AG04450 (cell line): ENCODE measurements at regions not wholly inside any gene's neighbourhood (a gene's known extent, or its start where the extent isn't known, plus 50 kb on each side); places are given as distances from the start of the nearest gene placed in this dataset.

Experiments used
- CTCF ChIA-PET: fragments of 300-600, 350-600 bp; formaldehyde crosslinking; extraction: SDS; loops from one replicate; lab custom pipeline; 2022; ENCODE audit warnings: antibody characterized with exemption, inconsistent platforms; lab: Charles Lee
- POLR2A ChIA-PET: fragments of 350-600 bp; formaldehyde crosslinking; extraction: SDS; loops from one replicate; lab custom pipeline; 2021; ENCODE audit warnings: antibody characterized with exemption, inconsistent platforms; lab: Yijun Ruan, JAX
- DNase-seq: peaks from one replicate; pipeline ENCODE4 v3.0.0-alpha.2; 2011; ENCODE audit warnings: low read depth, low spot score
- H3K27ac ChIP-seq: one replicate; pipeline ENCODE4 v1.5.1; 2012; ENCODE audit warnings: low read depth, low read length, control low read depth
- H3K27me3 ChIP-seq: one replicate; pipeline ENCODE4 v1.6.0; 2012; ENCODE audit warnings: low read length; ENCODE audit not compliant: control insufficient read depth, insufficient read depth
- H3K4me3 ChIP-seq: 2 replicates; pipeline ENCODE4 v1.5.1; 2011; ENCODE audit warnings: mild to moderate bottlenecking, low read depth, low read length, control low read depth
- H3K9me3 ChIP-seq: 2 replicates; pipeline ENCODE4 v1.5.1; 2012; ENCODE audit warnings: low read length; ENCODE audit not compliant: control insufficient read depth, insufficient read depth
- CTCF ChIP-seq: IDR thresholded peaks from 2 replicates; pipeline ENCODE4 v1.5.1; 2011; ENCODE audit warnings: low read depth, low read length, control low read depth, inconsistent platforms

GRCh38 chr1:117798550-117798949, 130.9 kb downstream of the GDAP2 start:
- CTCF ChIA-PET, result no interaction called here
- POLR2A ChIA-PET, result no interaction called here
- DNase-seq, result no peak

GRCh38 chr1:117802531-117803257, 126.7 kb downstream of the GDAP2 start:
- no peaks in the 10 kb centered on the region for H3K27me3 ChIP-seq
- ChIA-PET CTCF (interaction anchor here (0.6 to 1.4 kb wide), 5 partner anchors 44 to 290 kb away, joined by 3 read pairs; no protein-coding TSS in a partner anchor), POLR2A (no interaction called here)
- no peak for DNase-seq
- no peak for TF ChIP-seq CTCF
- H3K4me3 ChIP-seq, result no peak overlapping the region
- H3K9me3 ChIP-seq, result no peaks in the 10 kb centered on the region
- no peak overlapping the region for H3K27ac ChIP-seq

More at GRCh38 chr1:117798550-117798949, 130.9 kb downstream of the GDAP2 start:
- H3K4me3 ChIP-seq, result no peak overlapping the region
- no peaks in the 10 kb centered on the region for H3K9me3 ChIP-seq
- no peak overlapping the region for H3K27ac ChIP-seq
- TF ChIP-seq CTCF, result no peak
- H3K27me3 ChIP-seq, result no peaks in the 10 kb centered on the region

GRCh38 chr1:117803318-117803717, 126.1 kb downstream of the GDAP2 start:
- Histone ChIP-seq H3K27ac (no peak overlapping the region), H3K4me3 (no peak overlapping the region), H3K27me3 (no peaks in the 10 kb centered on the region), H3K9me3 (no peaks in the 10 kb centered on the region)
- DNase-seq, result no peak
- TF ChIP-seq CTCF, result no peak
- ChIA-PET CTCF (interaction anchor here (0.7 to 1.4 kb wide), 5 partner anchors 45 to 351 kb away, joined by 3 read pairs; no protein-coding TSS in a partner anchor), POLR2A (no interaction called here)

GRCh38 chr1:117809764-117810163, 119.7 kb downstream of the GDAP2 start:
- Histone ChIP-seq H3K27me3 (no peaks in the 10 kb centered on the region), H3K4me3 (no peak overlapping the region), H3K27ac (no peak overlapping the region), H3K9me3 (no peaks in the 10 kb centered on the region)
- CTCF ChIA-PET, result interaction anchor here (0.5 to 2.4 kb wide), 8 partner anchors 8 to 738 kb away, joined by 3 to 12 read pairs (median 4); no protein-coding TSS in a partner anchor
- POLR2A ChIA-PET, result interaction anchor here (1.2 kb wide), 1 partner anchor 12 kb away, joined by 4 read pairs; no protein-coding TSS in a partner anchor
- peak; percentile 25; the same call in 1 of the 2 replicates for TF ChIP-seq CTCF
- no peak for DNase-seq

GRCh38 chr1:117810553-117810952, 118.9 kb downstream of the GDAP2 start:
- CTCF ChIA-PET, result interaction anchor here (0.6 to 1.3 kb wide), 4 partner anchors 13 to 86 kb away, joined by 3 to 6 read pairs (median 3); no protein-coding TSS in a partner anchor
- no peak overlapping the region for H3K4me3 ChIP-seq
- H3K27ac ChIP-seq, result no peak overlapping the region
- POLR2A ChIA-PET, result no interaction called here
- H3K27me3 ChIP-seq, result no peaks in the 10 kb centered on the region
- TF ChIP-seq CTCF, result no peak
- no peaks in the 10 kb centered on the region for H3K9me3 ChIP-seq
- DNase-seq, result no peak
